ENCODE measurements at regions not wholly inside any gene's neighbourhood (a gene's known extent, or its start where the extent isn't known, plus 50 kb on each side); places are given as distances from the start of the nearest gene placed in this dataset.

GRCh38 chr5:118236108-118236849 lies 752.1 kb downstream of the DTWD2 start:
- Histone ChIP-seq H3K9me3 (ENCODE audit: control insufficient read depth, insufficient read depth, low read length) (no peaks in the 10 kb centered on the region), H3K9ac (ENCODE audit: low read depth, low read length) (no peak overlapping the region), H3K36me3 (ENCODE audit: insufficient read depth, low read length) (no peaks in the 10 kb centered on the region), H3K4me1 (ENCODE audit: insufficient read depth, low read length) (no peaks in the 10 kb centered on the region)

- Histone ChIP-seq H3K4me1 (ENCODE audit: insufficient read depth, low read length) (peaks cover 3% of the 10 kb centered on the region; the same call in 1 of the 2 replicates), H3K9ac (ENCODE audit: low read depth, low read length) (no peak overlapping the region)
Measured at GRCh38 chr5:118233606-118234005, 754.7 kb downstream of the DTWD2 start.

DNA sequence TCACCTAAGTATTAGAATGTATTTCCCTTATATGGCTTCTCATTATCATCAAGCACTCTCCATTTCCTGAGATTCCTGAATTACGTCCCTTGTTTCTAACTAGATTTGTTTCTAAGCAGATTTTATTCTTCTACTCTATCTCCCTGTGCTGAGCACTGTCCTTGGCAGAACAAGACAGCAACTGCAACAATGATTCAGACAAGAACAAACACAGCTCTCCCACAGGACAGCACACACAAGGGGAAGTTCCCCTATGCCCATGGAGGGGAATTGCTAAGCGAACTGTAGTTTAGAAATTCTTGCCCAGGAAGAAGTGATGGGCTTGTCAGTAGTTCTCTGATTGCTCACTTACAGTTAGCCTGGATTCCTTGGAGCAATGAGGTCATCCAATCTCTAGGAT lies 759.9 kb downstream of the DTWD2 start:
- Histone ChIP-seq H3K4me1 (ENCODE audit: insufficient read depth, low read length) (peaks cover 3% of the 10 kb centered on the region; the same call in 1 of the 2 replicates), H3K9ac (ENCODE audit: low read depth, low read length) (no peak overlapping the region), H3K36me3 (ENCODE audit: insufficient read depth, low read length) (no peaks in the 10 kb centered on the region), H3K9me3 (ENCODE audit: control insufficient read depth, insufficient read depth, low read length) (no peaks in the 10 kb centered on the region)

More at GRCh38 chr5:118233606-118234005, 754.7 kb downstream of the DTWD2 start:
- H3K36me3 ChIP-seq (ENCODE audit: insufficient read depth, low read length): no peaks in the 10 kb centered on the region
- no peaks in the 10 kb centered on the region for H3K9me3 ChIP-seq (ENCODE audit: control insufficient read depth, insufficient read depth, low read length)

DNA sequence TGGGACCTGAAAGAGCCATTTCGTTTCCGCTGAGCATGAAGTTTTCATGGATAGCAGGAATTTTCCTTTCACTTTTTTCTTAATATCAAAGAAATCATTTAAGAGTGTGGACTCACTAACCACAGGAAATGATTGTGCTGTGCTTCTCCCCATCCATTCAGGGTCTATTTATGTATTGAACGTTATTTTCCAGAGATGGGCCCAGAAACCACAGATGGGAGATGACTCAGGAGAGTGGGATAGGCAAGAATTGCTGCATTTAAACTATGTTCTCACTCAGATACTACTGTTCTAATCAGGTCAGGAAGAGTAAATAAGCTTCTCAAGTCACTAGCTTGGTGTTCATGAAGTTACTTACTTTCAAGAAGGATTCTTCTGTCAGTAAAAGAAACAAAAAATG lies 763.8 kb downstream of the DTWD2 start:
- Histone ChIP-seq H3K9ac (ENCODE audit: low read depth, low read length) (no peak overlapping the region), H3K9me3 (ENCODE audit: control insufficient read depth, insufficient read depth, low read length) (no peaks in the 10 kb centered on the region), H3K4me1 (ENCODE audit: insufficient read depth, low read length) (no peaks in the 10 kb centered on the region), H3K36me3 (ENCODE audit: insufficient read depth, low read length) (no peaks in the 10 kb centered on the region)

DNA sequence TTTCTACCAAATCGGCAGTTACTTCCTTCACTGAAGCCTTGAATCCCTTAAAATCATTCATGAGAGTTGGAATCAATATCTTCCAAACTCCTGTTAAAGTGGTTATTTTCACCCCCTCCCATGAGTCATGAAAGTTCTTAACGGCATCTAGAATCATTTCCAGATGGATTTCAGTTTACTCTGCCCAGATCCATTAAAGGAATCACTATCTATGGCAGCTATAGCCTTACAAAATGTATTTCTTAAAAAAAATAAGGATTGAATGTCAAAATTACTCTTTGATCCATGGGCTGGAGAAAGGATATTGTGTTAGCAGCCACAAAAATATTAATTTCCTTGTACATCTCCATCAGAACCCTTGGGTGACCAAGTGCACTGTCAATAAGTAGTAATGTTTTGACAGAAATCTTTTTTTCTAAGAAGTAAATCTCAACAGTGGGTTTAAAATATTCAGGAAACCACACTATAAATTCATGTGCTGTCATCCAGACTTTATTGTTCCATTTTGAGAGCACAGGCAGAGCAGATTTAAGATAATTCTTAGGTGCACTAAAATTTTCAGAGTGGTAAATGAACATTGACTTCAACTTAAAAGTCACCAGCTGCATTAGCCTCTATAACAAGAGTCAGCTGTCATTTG lies 767.7 kb downstream of the DTWD2 start:
- Histone ChIP-seq H3K9me3 (ENCODE audit: control insufficient read depth, insufficient read depth, low read length) (no peaks in the 10 kb centered on the region; the same call in 1 of the 2 replicates), H3K9ac (ENCODE audit: low read depth, low read length) (no peak overlapping the region), H3K4me1 (ENCODE audit: insufficient read depth, low read length) (no peaks in the 10 kb centered on the region), H3K36me3 (ENCODE audit: insufficient read depth, low read length) (no peaks in the 10 kb centered on the region)

- no peaks in the 10 kb centered on the region for H3K4me1 ChIP-seq (ENCODE audit: insufficient read depth, low read length)
- 0 out of 2 replicates have a peak, but pooled peaks cover 5% of the 10 kb centered on the region for H3K9me3 ChIP-seq (ENCODE audit: control insufficient read depth, insufficient read depth, low read length)
- H3K9ac ChIP-seq (ENCODE audit: low read depth, low read length): no peak overlapping the region
- H3K36me3 ChIP-seq (ENCODE audit: insufficient read depth, low read length): no peaks in the 10 kb centered on the region
Measured at GRCh38 chr5:118211606-118212005, 776.7 kb downstream of the DTWD2 start.

DNA sequence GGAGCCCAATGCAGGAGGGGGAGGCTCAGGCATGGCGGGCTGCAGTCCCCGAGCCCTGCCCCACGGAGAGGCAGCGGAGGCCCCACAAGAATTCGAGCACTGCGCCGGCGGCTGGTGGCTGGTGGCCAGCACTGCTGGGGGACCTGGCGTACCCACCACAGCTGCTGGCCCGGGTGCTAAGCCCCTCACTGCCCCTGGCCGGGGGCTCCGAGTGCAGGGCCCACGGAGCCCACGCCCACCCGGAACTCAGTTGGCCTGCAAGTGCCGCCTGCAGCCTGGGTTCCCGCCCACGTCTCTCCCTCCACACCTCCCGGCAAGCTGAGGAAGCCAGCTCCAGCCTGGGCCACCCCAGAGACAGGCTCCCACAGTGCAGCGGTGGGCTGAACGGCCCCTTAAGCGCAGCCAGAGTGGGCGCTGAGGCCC lies 780.3 kb downstream of the DTWD2 start:
- Histone ChIP-seq H3K4me1 (ENCODE audit: insufficient read depth, low read length) (0 out of 2 replicates have a peak, but pooled peaks cover 5% of the 10 kb centered on the region), H3K36me3 (ENCODE audit: insufficient read depth, low read length) (no peaks in the 10 kb centered on the region), H3K9ac (ENCODE audit: low read depth, low read length) (no peak overlapping the region), H3K9me3 (ENCODE audit: control insufficient read depth, insufficient read depth, low read length) (0 out of 2 replicates have a peak, but pooled peaks cover 5% of the 10 kb centered on the region)

GRCh38 chr5:118199801-118200200 lies 788.5 kb downstream of the DTWD2 start:
- H3K4me1 ChIP-seq (ENCODE audit: insufficient read depth, low read length): no peaks in the 10 kb centered on the region; the same call in 1 of the 2 replicates
- no peak overlapping the region for H3K9ac ChIP-seq (ENCODE audit: low read depth, low read length)
- H3K36me3 ChIP-seq (ENCODE audit: insufficient read depth, low read length): no peaks in the 10 kb centered on the region

GRCh38 chr5:118196229-118196628 lies 792.1 kb downstream of the DTWD2 start:
- Histone ChIP-seq H3K9ac (ENCODE audit: low read depth, low read length) (no peak overlapping the region), H3K4me1 (ENCODE audit: insufficient read depth, low read length) (no peaks in the 10 kb centered on the region; the same call in 1 of the 2 replicates), H3K9me3 (ENCODE audit: control insufficient read depth, insufficient read depth, low read length) (no peaks in the 10 kb centered on the region), H3K36me3 (ENCODE audit: insufficient read depth, low read length) (no peaks in the 10 kb centered on the region)

More at GRCh38 chr5:118199801-118200200, 788.5 kb downstream of the DTWD2 start:
- H3K9me3 ChIP-seq (ENCODE audit: control insufficient read depth, insufficient read depth, low read length): no peaks in the 10 kb centered on the region

GRCh38 chr5:118195211-118195610 lies 793.1 kb downstream of the DTWD2 start:
- no peaks in the 10 kb centered on the region for H3K36me3 ChIP-seq (ENCODE audit: insufficient read depth, low read length)
- H3K9ac ChIP-seq (ENCODE audit: low read depth, low read length): no peak overlapping the region
- H3K9me3 ChIP-seq (ENCODE audit: control insufficient read depth, insufficient read depth, low read length): no peaks in the 10 kb centered on the region
- H3K4me1 ChIP-seq (ENCODE audit: insufficient read depth, low read length): no peaks in the 10 kb centered on the region; the same call in 1 of the 2 replicates

DNA sequence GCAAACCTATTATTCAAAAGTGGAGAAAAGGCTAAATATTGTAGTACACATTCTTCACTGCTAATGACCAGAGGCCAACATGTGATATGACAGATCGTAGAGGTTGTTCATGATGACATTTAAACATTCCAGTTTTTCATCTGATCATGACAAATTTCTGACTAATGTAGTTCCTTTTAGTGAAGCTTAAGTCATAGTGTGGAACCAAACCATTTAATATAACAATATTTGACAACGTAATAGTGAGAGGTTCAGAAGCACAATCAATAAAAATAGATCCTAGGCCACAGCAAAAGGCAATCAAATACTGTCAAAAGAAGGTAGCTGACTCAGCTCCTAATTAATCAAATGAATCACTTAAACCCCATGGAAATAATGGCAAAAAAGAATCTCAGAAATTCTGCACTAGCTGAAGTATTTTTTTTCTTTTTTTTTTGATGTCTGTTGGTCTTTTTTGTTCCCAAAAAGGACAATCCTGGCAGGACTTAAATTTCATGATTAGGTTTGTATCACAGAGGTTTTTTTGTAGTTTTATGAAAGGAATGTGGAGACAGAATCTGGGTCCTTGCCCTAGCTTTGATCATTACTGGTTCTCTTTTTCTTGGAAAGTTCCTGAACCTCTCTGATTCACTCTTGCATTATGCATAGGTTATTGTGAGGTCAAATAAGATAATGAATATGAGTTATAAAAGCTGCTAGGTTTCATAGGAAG lies 795.0 kb downstream of the DTWD2 start:
- Histone ChIP-seq H3K36me3 (ENCODE audit: insufficient read depth, low read length) (no peaks in the 10 kb centered on the region), H3K4me1 (ENCODE audit: insufficient read depth, low read length) (no peaks in the 10 kb centered on the region; the same call in 1 of the 2 replicates), H3K9me3 (ENCODE audit: control insufficient read depth, insufficient read depth, low read length) (no peaks in the 10 kb centered on the region), H3K9ac (ENCODE audit: low read depth, low read length) (no peak overlapping the region)

DNA sequence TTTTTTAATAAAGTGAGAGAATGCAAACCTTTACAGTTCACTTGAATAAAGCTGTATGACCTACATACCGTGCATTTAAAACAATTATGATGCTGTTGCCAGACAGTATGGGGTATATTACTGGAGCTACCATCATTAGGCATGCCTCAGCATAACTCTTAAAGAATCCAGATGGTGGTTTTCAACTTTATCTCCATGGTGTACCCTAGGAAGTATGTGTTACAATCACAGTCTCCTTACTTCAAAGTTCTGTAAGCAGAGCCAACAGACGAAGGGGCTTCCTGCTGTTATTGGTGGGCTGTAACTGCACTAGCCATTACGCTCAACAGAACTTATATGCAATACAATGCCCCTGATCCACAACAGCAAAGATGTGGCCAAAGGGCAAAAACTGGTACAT lies 803.3 kb downstream of the DTWD2 start:
- H3K9me3 ChIP-seq (ENCODE audit: control insufficient read depth, insufficient read depth, low read length): no peaks in the 10 kb centered on the region
- H3K36me3 ChIP-seq (ENCODE audit: insufficient read depth, low read length): no peaks in the 10 kb centered on the region
- peaks cover 3% of the 10 kb centered on the region for H3K4me1 ChIP-seq (ENCODE audit: insufficient read depth, low read length)
- no peak overlapping the region for H3K9ac ChIP-seq (ENCODE audit: low read depth, low read length)

GRCh38 chr5:118176146-118176545 lies 812.2 kb downstream of the DTWD2 start:
- H3K4me1 ChIP-seq (ENCODE audit: insufficient read depth, low read length): no peaks in the 10 kb centered on the region
- H3K36me3 ChIP-seq (ENCODE audit: insufficient read depth, low read length): no peaks in the 10 kb centered on the region
- H3K9ac ChIP-seq (ENCODE audit: low read depth, low read length): no peak overlapping the region
- no peaks in the 10 kb centered on the region for H3K9me3 ChIP-seq (ENCODE audit: control insufficient read depth, insufficient read depth, low read length)

DNA sequence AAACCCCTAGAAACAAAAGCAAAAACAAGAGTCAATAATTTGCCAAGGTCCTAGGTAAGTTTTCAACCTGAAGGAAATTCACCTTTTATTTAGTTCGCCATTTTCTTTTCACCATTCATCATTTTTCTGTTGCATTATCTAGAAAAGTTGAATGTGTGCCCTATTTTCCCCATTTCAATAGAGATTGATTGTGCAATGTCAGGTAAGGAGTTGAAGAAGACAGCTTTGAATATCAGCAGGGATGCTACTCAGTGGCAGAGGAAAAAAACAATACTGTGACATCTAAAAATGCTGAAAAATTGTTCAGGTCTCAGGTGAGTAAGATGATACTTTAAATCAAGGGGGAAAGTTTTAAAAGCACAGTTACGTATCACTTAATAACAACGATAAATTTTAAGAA lies 813.7 kb downstream of the DTWD2 start:
- no peaks in the 10 kb centered on the region for H3K9me3 ChIP-seq (ENCODE audit: control insufficient read depth, insufficient read depth, low read length)
- H3K36me3 ChIP-seq (ENCODE audit: insufficient read depth, low read length): no peaks in the 10 kb centered on the region
- no peaks in the 10 kb centered on the region for H3K4me1 ChIP-seq (ENCODE audit: insufficient read depth, low read length)
- H3K9ac ChIP-seq (ENCODE audit: low read depth, low read length): no peak overlapping the region
